AG09319 (cell line): ENCODE measurements at regions not wholly inside any gene's neighbourhood (a gene's known extent, or its start where the extent isn't known, plus 50 kb on each side); places are given as distances from the start of the nearest gene placed in this dataset.
A peak's percentile ranks its signal among the peaks of the same experiment; 100 is the strongest.

Source experiments
- DNase-seq: peaks from one replicate; pipeline ENCODE4 v3.0.0-alpha.2; 2010; ENCODE audit warnings: low read depth; ENCODE audit errors: extremely low read depth
- TF ChIP-seq, protein P1 (sequence below): IDR thresholded peaks from 2 replicates; pipeline ENCODE4 v1.5.1; 2011; ENCODE audit warnings: low read depth, mild to moderate bottlenecking, inconsistent platforms, low read length, moderate library complexity

DNA sequence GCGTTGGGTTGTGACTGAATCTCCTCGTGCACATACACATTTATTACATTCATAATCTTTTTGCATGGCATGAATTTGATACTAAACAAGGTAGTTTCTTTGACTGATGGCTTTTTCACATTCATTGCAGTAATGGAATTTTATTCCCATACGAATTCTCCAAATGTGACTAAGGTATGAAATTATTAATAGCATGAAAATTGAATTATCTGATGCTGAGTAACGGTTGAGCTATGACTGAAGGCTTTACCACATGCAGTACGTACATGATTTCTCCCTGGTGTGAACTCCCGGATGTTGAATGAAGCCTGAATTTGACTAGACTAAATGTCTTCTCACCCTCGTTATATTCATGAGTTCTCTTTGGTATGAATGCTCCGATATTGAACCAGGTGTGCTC lies 104.4 kb upstream of the C1GALT1 start:
- TF ChIP-seq, protein P1, sequence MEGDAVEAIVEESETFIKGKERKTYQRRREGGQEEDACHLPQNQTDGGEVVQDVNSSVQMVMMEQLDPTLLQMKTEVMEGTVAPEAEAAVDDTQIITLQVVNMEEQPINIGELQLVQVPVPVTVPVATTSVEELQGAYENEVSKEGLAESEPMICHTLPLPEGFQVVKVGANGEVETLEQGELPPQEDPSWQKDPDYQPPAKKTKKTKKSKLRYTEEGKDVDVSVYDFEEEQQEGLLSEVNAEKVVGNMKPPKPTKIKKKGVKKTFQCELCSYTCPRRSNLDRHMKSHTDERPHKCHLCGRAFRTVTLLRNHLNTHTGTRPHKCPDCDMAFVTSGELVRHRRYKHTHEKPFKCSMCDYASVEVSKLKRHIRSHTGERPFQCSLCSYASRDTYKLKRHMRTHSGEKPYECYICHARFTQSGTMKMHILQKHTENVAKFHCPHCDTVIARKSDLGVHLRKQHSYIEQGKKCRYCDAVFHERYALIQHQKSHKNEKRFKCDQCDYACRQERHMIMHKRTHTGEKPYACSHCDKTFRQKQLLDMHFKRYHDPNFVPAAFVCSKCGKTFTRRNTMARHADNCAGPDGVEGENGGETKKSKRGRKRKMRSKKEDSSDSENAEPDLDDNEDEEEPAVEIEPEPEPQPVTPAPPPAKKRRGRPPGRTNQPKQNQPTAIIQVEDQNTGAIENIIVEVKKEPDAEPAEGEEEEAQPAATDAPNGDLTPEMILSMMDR = no peak
- DNase-seq = no peak

DNA sequence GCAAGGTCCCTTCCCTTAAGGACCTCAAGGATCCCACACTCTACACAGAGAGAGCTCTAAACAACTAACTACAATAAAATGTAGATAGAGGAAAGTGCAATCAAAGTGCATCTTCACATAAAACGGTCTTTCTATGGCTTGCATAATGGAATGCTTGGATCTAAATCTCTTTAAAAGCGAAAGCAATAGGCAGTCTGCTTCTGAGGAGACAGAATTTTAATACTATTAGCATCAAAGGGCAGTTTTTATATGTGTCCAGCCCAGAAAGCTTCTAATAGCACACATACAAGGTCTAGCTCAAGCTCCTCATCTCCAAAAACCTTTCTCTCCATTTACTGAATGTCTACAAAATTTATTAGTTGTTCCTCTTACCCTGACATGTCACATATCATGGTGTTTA lies 101.5 kb upstream of the C1GALT1 start:
- DNase-seq = no peak
- TF ChIP-seq, protein P1 = no peak

DNA sequence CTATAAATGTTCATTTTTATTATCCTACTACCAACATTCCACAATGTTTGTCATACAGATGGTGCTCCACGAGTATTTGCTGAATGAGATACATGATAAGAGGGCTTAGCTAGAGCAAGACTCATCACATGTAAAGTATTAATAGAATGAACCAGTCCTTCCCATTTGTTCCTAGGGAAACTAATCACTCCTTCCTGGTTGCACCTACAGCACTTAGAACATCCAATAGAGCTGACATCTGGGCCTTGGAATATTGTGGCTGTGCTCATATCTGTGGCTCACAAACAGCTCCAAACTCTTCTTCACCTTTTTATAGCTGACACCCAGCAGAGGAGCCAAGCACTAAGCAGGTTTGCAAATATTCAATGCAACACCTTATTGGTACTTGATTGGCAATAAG lies 91.9 kb upstream of the C1GALT1 start:
- TF ChIP-seq, protein P1 = no peak
- DNase-seq = no peak

DNA sequence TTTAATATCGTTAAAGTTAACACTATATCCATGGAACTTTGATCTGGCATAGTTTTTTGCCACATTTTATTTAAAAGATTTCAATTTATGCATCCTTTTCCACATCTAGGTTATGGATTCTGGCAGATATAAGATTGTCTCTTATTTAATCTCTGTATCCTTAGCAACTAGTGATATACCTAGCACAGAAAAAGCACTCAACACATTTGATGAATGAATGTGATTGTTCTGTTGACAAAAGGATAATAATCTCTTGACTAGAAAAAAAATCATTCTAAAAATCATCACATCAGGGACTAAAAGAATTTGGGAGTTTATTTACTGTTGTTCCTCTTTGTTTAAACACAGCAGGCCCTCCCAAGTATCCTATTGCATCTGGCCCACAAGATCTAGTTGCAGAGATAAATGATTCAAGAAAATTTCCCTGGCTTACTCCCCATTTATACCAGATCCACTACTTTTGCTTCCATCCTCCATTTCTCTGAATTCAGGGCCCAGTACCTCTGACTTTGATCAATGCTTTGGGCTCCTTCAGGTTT lies 84.0 kb upstream of the C1GALT1 start:
- no peak for DNase-seq
- TF ChIP-seq, protein P1 = no peak

DNA sequence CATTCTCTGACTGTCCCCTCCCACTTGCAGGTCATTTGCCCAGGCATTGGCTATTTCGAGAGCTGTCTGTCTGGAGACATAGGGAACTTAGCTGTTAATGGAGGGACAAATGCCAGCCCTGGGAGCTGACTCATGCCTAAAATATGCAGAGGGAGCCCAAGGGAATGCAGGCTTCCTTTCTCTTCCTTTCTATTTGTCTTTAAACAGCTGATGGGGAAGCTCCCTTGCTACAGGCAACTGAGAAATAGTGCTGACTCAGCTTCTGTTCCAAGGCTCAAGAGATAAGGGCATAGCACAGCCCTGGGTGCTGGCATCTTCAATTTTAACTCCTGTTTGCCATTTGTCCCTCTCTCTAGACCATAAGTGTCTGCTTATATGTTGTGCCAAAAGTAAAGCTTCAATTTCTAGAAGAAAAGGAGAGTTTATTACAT lies 82.7 kb upstream of the C1GALT1 start:
- peak; percentile 62 for DNase-seq

DNA sequence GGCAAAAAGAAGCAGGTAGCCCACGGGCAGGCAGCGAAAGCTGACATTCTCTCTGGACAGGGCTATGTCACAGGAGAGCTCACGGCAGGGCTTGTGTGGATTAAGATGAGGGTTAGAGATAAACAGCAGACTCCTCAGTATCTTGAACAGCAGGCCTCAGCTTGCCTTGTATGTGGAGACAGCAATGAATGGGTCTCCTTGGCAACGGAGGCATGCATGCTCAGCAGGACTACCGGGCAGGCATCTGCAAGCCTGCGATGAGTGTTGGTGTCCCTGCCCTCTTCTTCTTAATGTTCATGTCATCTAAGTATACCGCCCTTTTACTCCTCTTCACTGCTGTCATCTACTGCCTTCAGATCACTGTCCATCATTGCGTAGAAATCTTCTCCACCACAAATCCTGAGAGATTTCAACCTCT lies 81.9 kb upstream of the C1GALT1 start:
- TF ChIP-seq, protein P1 = no peak
- no peak for DNase-seq

More for the DNA sequence above, 82.7 kb upstream of the C1GALT1 start:
- TF ChIP-seq, protein P1 = no peak

DNA sequence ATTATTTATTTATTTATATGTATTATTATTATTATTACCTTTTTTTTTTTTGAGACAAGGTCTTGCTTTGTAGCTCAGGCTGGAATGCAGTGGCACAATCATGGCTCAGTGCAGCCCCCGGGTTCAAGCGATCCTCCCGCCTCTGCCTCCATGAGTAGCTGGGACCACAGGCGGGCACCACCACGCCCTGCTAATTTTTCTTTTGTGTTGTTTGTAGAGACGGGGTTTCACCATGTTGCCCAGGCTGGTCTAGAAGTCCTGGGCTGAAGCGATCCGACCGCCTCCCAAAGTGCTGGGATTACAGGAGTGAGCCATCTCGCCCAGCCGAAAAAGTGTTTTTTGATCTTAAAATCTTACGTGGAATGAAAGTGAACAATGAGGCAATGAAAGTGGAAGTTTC lies 79.4 kb upstream of the C1GALT1 start:
- no peak for DNase-seq
- TF ChIP-seq, protein P1 = no peak
